ENCODE measurements at regions not wholly inside any gene's neighbourhood (a gene's known extent, or its start where the extent isn't known, plus 50 kb on each side); places are given as distances from the start of the nearest gene placed in this dataset.
"Not testable (repeated sequence)": the region's sequence is repeated elsewhere in the genome, so short reads cannot be mapped to it uniquely, and the experiment has no call there.

DNA sequence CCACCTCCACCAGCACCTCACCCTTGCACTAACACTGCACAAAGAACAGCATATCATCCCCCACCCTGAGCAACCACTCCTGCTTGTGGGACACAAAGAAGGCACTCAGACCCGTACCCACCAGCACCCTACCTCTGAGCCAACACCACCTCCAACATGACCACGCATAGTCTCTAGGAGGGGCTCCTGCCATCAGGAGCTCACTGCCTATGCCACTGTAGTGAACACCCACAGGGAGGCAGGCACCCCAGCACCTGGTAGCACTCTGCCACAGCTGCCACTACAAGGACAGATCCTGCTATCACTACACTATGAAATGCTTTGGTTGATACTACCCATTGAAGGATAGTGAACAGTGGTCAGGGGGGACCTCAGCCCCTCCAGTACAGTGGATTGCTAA is 395.6 kb upstream of the GRAMD2B start:
- H3K4me3 ChIP-seq (ENCODE audit: control insufficient read depth, low read depth, low read length): no peak overlapping the region
- DNase-seq (ENCODE audit: low read depth): no peak
- TF ChIP-seq, protein P1, sequence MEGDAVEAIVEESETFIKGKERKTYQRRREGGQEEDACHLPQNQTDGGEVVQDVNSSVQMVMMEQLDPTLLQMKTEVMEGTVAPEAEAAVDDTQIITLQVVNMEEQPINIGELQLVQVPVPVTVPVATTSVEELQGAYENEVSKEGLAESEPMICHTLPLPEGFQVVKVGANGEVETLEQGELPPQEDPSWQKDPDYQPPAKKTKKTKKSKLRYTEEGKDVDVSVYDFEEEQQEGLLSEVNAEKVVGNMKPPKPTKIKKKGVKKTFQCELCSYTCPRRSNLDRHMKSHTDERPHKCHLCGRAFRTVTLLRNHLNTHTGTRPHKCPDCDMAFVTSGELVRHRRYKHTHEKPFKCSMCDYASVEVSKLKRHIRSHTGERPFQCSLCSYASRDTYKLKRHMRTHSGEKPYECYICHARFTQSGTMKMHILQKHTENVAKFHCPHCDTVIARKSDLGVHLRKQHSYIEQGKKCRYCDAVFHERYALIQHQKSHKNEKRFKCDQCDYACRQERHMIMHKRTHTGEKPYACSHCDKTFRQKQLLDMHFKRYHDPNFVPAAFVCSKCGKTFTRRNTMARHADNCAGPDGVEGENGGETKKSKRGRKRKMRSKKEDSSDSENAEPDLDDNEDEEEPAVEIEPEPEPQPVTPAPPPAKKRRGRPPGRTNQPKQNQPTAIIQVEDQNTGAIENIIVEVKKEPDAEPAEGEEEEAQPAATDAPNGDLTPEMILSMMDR (conservative IDR thresholded peaks at IDR 0.05; ENCODE audit: control insufficient read depth, insufficient read depth, low read depth, low read length): no peak

DNA sequence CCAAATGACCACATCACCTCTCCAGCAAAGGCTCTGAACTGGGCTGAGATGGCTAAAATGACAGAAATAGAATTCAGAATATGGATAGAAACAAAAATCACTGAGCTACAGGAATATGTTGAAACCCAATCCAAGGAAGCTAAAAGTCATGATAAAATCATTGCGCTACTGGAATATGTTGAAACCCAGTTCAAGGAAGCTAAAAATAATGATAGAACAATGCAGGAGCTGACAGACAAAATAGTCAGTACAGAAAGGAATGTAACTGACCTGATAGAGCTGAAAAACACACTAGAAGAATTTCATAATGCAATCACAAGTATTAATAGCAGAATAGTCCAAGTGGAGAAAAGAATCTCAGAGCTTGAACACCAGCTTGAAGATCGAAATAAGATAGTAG is 394.9 kb upstream of the GRAMD2B start:
- DNase-seq (ENCODE audit: low read depth): no peak

DNA sequence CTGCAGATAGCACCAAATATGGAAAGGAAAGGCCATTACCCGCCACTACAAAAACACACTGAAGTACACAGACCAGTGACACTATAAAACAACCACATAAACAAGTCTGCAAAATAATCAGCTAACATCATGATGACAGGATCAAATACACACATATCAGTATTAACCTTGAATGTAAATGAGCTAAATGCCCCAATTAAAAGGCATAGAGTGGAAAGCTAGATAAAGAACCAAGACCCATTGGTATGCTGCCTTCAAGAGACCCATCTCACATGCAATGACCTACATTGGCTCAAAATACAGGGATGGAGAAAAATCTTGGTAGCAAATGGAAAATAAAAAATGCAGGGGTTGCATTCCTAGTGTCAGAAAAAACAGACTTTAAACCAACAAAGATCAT is 393.9 kb upstream of the GRAMD2B start:
- DNase-seq (ENCODE audit: low read depth); H3K4me3 ChIP-seq (ENCODE audit: control insufficient read depth, low read depth, low read length): not testable (repeated sequence)

More for the DNA sequence above, 394.9 kb upstream of the GRAMD2B start:
- H3K4me3 ChIP-seq (ENCODE audit: control insufficient read depth, low read depth, low read length): no peak overlapping the region
- TF ChIP-seq, protein P1 (conservative IDR thresholded peaks at IDR 0.05; ENCODE audit: control insufficient read depth, insufficient read depth, low read depth, low read length): no peak

GRCh38 chr5:126030698-126031097 is 392.5 kb upstream of the GRAMD2B start:
- TF ChIP-seq, protein P1 (conservative IDR thresholded peaks at IDR 0.05; ENCODE audit: control insufficient read depth, insufficient read depth, low read depth, low read length): no peak
- no peak overlapping the region for H3K4me3 ChIP-seq (ENCODE audit: control insufficient read depth, low read depth, low read length)
- no peak for DNase-seq (ENCODE audit: low read depth)

- peak; percentile 79 for DNase-seq (ENCODE audit: low read depth)
- TF ChIP-seq, protein P1 (conservative IDR thresholded peaks at IDR 0.05; ENCODE audit: control insufficient read depth, insufficient read depth, low read depth, low read length): no peak
- H3K4me3 ChIP-seq (ENCODE audit: control insufficient read depth, low read depth, low read length): no peak overlapping the region
Measured at GRCh38 chr5:126031989-126032716, 391.1 kb upstream of the GRAMD2B start.

- no peak for DNase-seq (ENCODE audit: low read depth)
- TF ChIP-seq, protein P1 (conservative IDR thresholded peaks at IDR 0.05; ENCODE audit: control insufficient read depth, insufficient read depth, low read depth, low read length): no peak
- H3K4me3 ChIP-seq (ENCODE audit: control insufficient read depth, low read depth, low read length): no peak overlapping the region
Measured at GRCh38 chr5:126043688-126044087, 379.5 kb upstream of the GRAMD2B start.

GRCh38 chr5:126044111-126044668 is 379.0 kb upstream of the GRAMD2B start:
- H3K4me3 ChIP-seq (ENCODE audit: control insufficient read depth, low read depth, low read length): no peak overlapping the region
- TF ChIP-seq, protein P1 (conservative IDR thresholded peaks at IDR 0.05; ENCODE audit: control insufficient read depth, insufficient read depth, low read depth, low read length): no peak
- no peak for DNase-seq (ENCODE audit: low read depth)

Data from fibroblast of mammary gland (primary cell).